T-helper 2 cell treated with Interferon-gamma antibody and Interleukin-4, amounts not matched to agents 100 ng/mL and 5 ng/mL, for 36 hours (primary cell): ENCODE measurements at regions not wholly inside any gene's neighbourhood (a gene's known extent, or its start where the extent isn't known, plus 50 kb on each side); places are given as distances from the start of the nearest gene placed in this dataset.

Experiments
- intact Hi-C: fragments of 100-400 bp; cut with micrococcal nuclease; formaldehyde crosslinking; loops from one replicate; pipeline ENCODE4 v1.15.1; 2023

GRCh38 chr10:10629512-10629911 lies 388.2 kb upstream of the CELF2 start:
- intact Hi-C loops = no loop called here

- intact Hi-C loops = no loop called here
Observed at GRCh38 chr10:10630281-10630680, 387.4 kb upstream of the CELF2 start.

GRCh38 chr10:10630782-10631181 lies 386.9 kb upstream of the CELF2 start:
- intact Hi-C loops = no loop called here

- intact Hi-C loops = no loop called here
Observed at GRCh38 chr10:10642189-10642588, 375.5 kb upstream of the CELF2 start.

GRCh38 chr10:10642751-10643150 lies 374.9 kb upstream of the CELF2 start:
- intact Hi-C loops = no loop called here

GRCh38 chr10:10644008-10644646 lies 373.5 kb upstream of the CELF2 start:
- intact Hi-C loops = no loop called here

- intact Hi-C loops = no loop called here
Observed at GRCh38 chr10:10644676-10645385, 372.8 kb upstream of the CELF2 start.

GRCh38 chr10:10647331-10647730 lies 370.3 kb upstream of the CELF2 start:
- intact Hi-C loops = no loop called here

GRCh38 chr10:10657139-10657760 lies 360.4 kb upstream of the CELF2 start:
- intact Hi-C loops = no loop called here

GRCh38 chr10:10658172-10658785 lies 359.4 kb upstream of the CELF2 start:
- intact Hi-C loops = no loop called here

- intact Hi-C loops = no loop called here
Observed at GRCh38 chr10:10660054-10660453, 357.6 kb upstream of the CELF2 start.

- intact Hi-C loops = no loop called here
Observed at GRCh38 chr10:10661176-10661575, 356.5 kb upstream of the CELF2 start.

GRCh38 chr10:10662716-10663408 lies 354.8 kb upstream of the CELF2 start:
- intact Hi-C loops = no loop called here

GRCh38 chr10:10663622-10664021 lies 354.1 kb upstream of the CELF2 start:
- intact Hi-C loops = no loop called here

- intact Hi-C loops = no loop called here
Observed at GRCh38 chr10:10665750-10666149, 351.9 kb upstream of the CELF2 start.

- intact Hi-C loops = no loop called here
Observed at GRCh38 chr10:10667466-10667865, 350.2 kb upstream of the CELF2 start.

GRCh38 chr10:10676972-10677371 lies 340.7 kb upstream of the CELF2 start:
- intact Hi-C loops = loop anchor here (5.0 kb wide), 2 partner anchors 435 to 1335 kb away; no protein-coding TSS in a partner anchor

- intact Hi-C loops = loop anchor here (5.0 kb wide), 2 partner anchors 435 to 1335 kb away; no protein-coding TSS in a partner anchor
Observed at GRCh38 chr10:10677479-10677878, 340.2 kb upstream of the CELF2 start.

GRCh38 chr10:10680496-10680895 lies 337.2 kb upstream of the CELF2 start:
- intact Hi-C loops = no loop called here

- intact Hi-C loops = no loop called here
Observed at GRCh38 chr10:10684972-10685371, 332.7 kb upstream of the CELF2 start.

GRCh38 chr10:10685566-10685965 lies 332.1 kb upstream of the CELF2 start:
- intact Hi-C loops = no loop called here
